ENCODE measurements at regions not wholly inside any gene's neighbourhood (a gene's known extent, or its start where the extent isn't known, plus 50 kb on each side); places are given as distances from the start of the nearest gene placed in this dataset.

- TF ChIP-seq POU5F1 (IDR thresholded peaks at IDR 0.05; ENCODE audit: low read depth, low read length) (no peak), BRCA1 (IDR thresholded peaks at IDR 0.05; ENCODE audit: low read depth, low read length) (no peak), CEBPB (IDR thresholded peaks at IDR 0.05; ENCODE audit: low read depth, low read length) (no peak), NRF1 (IDR thresholded peaks at IDR 0.05; ENCODE audit: low read depth, low read length) (no peak), RAD21 (IDR thresholded peaks at IDR 0.05 in 1 of 2, conservative IDR thresholded peaks at IDR 0.05 in 1 of 2; ENCODE audit: low read depth in 2 of 2, low read length in 2 of 2) (no peak), SRF (IDR thresholded peaks at IDR 0.05; ENCODE audit: low read depth, low read length) (no peak), POLR2A (IDR thresholded peaks at IDR 0.05; ENCODE audit: control extremely low read depth in 1 of 2, low read depth in 2 of 2, low read length in 2 of 2) (no peak), ZNF274 (IDR thresholded peaks at IDR 0.05; ENCODE audit: borderline replicate concordance, extremely low read depth, low read length) (no peak), GABPA (IDR thresholded peaks at IDR 0.05; ENCODE audit: borderline replicate concordance, insufficient read depth, low read length) (no peak), CREB1 (IDR thresholded peaks at IDR 0.05) (no peak), POLR2AphosphoS5 (IDR thresholded peaks at IDR 0.05; ENCODE audit: low read depth, low read length) (no peak), GTF2F1 (IDR thresholded peaks at IDR 0.05; ENCODE audit: borderline replicate concordance, low read depth, low read length) (no peak), SP1 (IDR thresholded peaks at IDR 0.05; ENCODE audit: low read depth, low read length) (no peak), RNF2 (IDR thresholded peaks at IDR 0.05; ENCODE audit: borderline replicate concordance, low read depth, low read length, missing control alignments, poor library complexity, severe bottlenecking) (no peak)
- WGBS, 2 experiments (ENCODE audit: extremely low coverage in 1 of 2, insufficient coverage in 1 of 2, insufficient read length in 1 of 2, insufficient replicate concordance in 2 of 2, low coverage in 1 of 2, low lambda C conversion rate in 2 of 2, missing lambda C conversion rate in 1 of 2), result 90% methylated on average over 8 of the region's 8 CpGs; no CpG with 5 or more reads in 1 of the 2 experiments
- Histone ChIP-seq H3K27me3 (replicated peaks in 1 of 4; ENCODE audit: control insufficient read depth in 3 of 4, extremely low read depth in 1 of 4, insufficient read depth in 3 of 4, low read length in 3 of 4) (no peaks in the 10 kb centered on the region), H3K79me1 (ENCODE audit: low read depth, low read length) (no peaks in the 10 kb centered on the region), H2AK5ac (ENCODE audit: low read depth, low read length) (no peak overlapping the region), H3K18ac (ENCODE audit: extremely low read depth, low read length) (no peak overlapping the region), H2BK12ac (ENCODE audit: low read depth, low read length) (no peak overlapping the region), H3K23me2 (ENCODE audit: low read depth, low read length) (no peaks in the 10 kb centered on the region), H2BK5ac (ENCODE audit: low read depth, low read length) (no peak overlapping the region), H3K9ac (replicated peaks in 1 of 4; ENCODE audit: extremely low read depth in 1 of 4, low read depth in 3 of 4, low read length in 3 of 4) (no peak overlapping the region), H3K14ac (ENCODE audit: insufficient read length) (no peak overlapping the region), H3K9me3 (ENCODE audit: insufficient read depth in 2 of 2, low read depth in 1 of 2, low read length in 1 of 2) (no peaks in the 10 kb centered on the region), H3K4me2 (ENCODE audit: insufficient read depth in 1 of 2, low read depth in 2 of 2, low read length in 2 of 2) (no peak overlapping the region), H2BK20ac (ENCODE audit: low read length) (no peak overlapping the region), H3K36me3 (ENCODE audit: control insufficient read depth in 2 of 4, insufficient read depth in 4 of 4, low read length in 3 of 4) (no peaks in the 10 kb centered on the region), H3K4ac (replicated peaks; ENCODE audit: insufficient read length, low read depth, low read length) (no peak overlapping the region), H2BK15ac (ENCODE audit: low read length) (no peak overlapping the region), H3K79me2 (ENCODE audit: control insufficient read depth in 1 of 2, insufficient read depth in 2 of 2, low read length in 2 of 2) (no peaks in the 10 kb centered on the region), H4K91ac (replicated peaks; ENCODE audit: insufficient read length, low read length) (no peak overlapping the region), H3K23ac (ENCODE audit: insufficient read length) (no peak overlapping the region), H2BK120ac (replicated peaks; ENCODE audit: low read depth, low read length) (no peak overlapping the region), H2AFZ (ENCODE audit: low read length) (no peak overlapping the region), H4K5ac (ENCODE audit: insufficient read length, low read depth, low read length) (no peak overlapping the region), H3K4me1 (replicated peaks in 1 of 4; ENCODE audit: control insufficient read depth in 3 of 4, insufficient read depth in 4 of 4, low read length in 3 of 4) (no peaks in the 10 kb centered on the region), H3K27ac (ENCODE audit: low read depth, low read length) (no peak overlapping the region), H3K4me3 (ENCODE audit: extremely low read depth in 1 of 4, insufficient read depth in 2 of 4, low read depth in 3 of 4, low read length in 4 of 4) (no peak overlapping the region), H4K8ac (ENCODE audit: extremely low read depth, insufficient read depth, low read length) (no peak overlapping the region), H3K56ac (replicated peaks; ENCODE audit: insufficient read length, low read depth, low read length) (no peak overlapping the region), H4K20me1 (replicated peaks in 1 of 2; ENCODE audit: control insufficient read depth in 1 of 2, insufficient read depth in 2 of 2, low read length in 2 of 2) (no peaks in the 10 kb centered on the region)
- FAIRE-seq (no peak), DNase-seq (ENCODE audit: low read depth in 1 of 2, low spot score in 2 of 2) (no peak)
- ChIA-PET POLR2A (ENCODE audit: partially characterized antibody) (no interaction called here), CTCF (ENCODE audit: partially characterized antibody) (interaction anchor here (1.2 to 2.2 kb wide), 3 partner anchors 11 to 37 kb away, joined by 3 to 8 read pairs (median 4); no protein-coding TSS in a partner anchor)
Measured at GRCh38 chr20:51937779-51938178, 135.5 kb upstream of the SALL4 start.

Measured in H1 (cell line).